ENCODE measurements at regions not wholly inside any gene's neighbourhood (a gene's known extent, or its start where the extent isn't known, plus 50 kb on each side); places are given as distances from the start of the nearest gene placed in this dataset.

DNA sequence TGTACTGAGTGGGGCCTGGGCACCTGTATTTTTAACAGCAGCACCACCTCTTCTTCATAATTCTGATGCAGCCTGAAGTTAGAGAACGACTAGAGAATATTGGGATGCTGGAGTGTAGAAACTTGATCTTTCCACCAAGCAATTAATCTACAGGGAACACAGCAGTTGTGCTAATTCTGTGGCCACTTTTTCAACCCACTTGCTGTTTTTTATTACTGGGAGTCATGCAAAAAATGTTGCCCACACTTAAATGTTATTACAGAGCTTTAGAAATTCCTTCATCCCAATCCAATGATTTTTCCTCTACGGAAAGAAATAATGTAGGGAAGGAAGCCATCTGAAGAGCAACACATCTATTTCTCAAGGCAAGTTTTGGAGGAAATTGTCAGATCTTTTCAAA, 190.9 kb upstream of the TUT7 start:
- TF ChIP-seq, protein P1, sequence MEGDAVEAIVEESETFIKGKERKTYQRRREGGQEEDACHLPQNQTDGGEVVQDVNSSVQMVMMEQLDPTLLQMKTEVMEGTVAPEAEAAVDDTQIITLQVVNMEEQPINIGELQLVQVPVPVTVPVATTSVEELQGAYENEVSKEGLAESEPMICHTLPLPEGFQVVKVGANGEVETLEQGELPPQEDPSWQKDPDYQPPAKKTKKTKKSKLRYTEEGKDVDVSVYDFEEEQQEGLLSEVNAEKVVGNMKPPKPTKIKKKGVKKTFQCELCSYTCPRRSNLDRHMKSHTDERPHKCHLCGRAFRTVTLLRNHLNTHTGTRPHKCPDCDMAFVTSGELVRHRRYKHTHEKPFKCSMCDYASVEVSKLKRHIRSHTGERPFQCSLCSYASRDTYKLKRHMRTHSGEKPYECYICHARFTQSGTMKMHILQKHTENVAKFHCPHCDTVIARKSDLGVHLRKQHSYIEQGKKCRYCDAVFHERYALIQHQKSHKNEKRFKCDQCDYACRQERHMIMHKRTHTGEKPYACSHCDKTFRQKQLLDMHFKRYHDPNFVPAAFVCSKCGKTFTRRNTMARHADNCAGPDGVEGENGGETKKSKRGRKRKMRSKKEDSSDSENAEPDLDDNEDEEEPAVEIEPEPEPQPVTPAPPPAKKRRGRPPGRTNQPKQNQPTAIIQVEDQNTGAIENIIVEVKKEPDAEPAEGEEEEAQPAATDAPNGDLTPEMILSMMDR (IDR thresholded peaks at IDR 0.05) = no peak
- TF ChIP-seq POLR2A (IDR thresholded peaks at IDR 0.05) (no peak), EP300 (IDR thresholded peaks at IDR 0.05) (no peak), POLR2AphosphoS5 (IDR thresholded peaks at IDR 0.05) (no peak)
